Adrenal gland (tissue), 5 donors: ENCODE measurements at regions not wholly inside any gene's neighbourhood (a gene's known extent, or its start where the extent isn't known, plus 50 kb on each side); places are given as distances from the start of the nearest gene placed in this dataset.

Source experiments
- POLR2A ChIP-seq, 2 donors: fragments of 450-650 bp; IDR thresholded peaks; one replicate each; pipeline ENCODE4 v1.6.1; 2017; ENCODE audit warnings: antibody characterized with exemption in 2 of 2, mild to moderate bottlenecking in 2 of 2, moderate library complexity in 1 of 2
- TF ChIP-seq, protein P1 (sequence below), 6 experiments: fragments of 450-650 bp in 4 of 6; fragments of 200-600 bp in 2 of 6; sonication (generic) in 1 of 6; IDR thresholded peaks; 1 replicate in 5 of 6; 2 replicates in 1 of 6; pipeline versions ENCODE4 v1.5.1 to v1.8.0; 2016 to 2021; ENCODE audit warnings: antibody characterized with exemption in 6 of 6, mild to moderate bottlenecking in 2 of 6, moderate library complexity in 1 of 6
- donor health status: DM: no; HTN: no; CAD: no.

DNA sequence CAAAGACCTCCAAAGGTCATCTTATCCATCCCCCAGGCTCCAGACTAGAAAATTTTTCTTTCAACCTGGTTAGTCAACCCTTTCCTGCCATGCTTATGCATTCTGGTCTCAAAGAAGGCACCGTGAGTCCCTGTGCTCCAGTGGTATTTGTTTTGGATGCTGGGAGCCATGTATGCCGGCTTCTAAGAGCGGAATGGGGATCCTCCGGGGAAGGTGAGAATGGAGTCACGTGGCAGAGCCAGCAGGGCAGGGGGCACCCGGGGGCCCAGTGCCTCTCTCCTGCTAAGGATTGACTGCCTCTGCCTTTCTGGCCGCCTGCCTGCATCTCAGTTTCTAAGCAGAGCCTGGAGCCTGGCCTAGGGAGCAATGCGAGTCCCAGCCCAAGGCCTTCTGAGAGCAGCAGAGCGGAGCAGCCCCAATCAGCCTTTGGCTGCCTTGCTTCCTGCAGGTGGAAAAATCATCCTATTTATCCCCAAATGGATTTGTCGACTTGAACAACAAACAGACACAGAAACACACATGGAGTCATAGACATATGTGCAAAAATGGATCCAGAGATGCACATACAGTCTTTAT lies 141.0 kb downstream of the PJA1 start:
- no peak for TF ChIP-seq POLR2A (IDR thresholded peaks at IDR 0.05)
- TF ChIP-seq, protein P1, sequence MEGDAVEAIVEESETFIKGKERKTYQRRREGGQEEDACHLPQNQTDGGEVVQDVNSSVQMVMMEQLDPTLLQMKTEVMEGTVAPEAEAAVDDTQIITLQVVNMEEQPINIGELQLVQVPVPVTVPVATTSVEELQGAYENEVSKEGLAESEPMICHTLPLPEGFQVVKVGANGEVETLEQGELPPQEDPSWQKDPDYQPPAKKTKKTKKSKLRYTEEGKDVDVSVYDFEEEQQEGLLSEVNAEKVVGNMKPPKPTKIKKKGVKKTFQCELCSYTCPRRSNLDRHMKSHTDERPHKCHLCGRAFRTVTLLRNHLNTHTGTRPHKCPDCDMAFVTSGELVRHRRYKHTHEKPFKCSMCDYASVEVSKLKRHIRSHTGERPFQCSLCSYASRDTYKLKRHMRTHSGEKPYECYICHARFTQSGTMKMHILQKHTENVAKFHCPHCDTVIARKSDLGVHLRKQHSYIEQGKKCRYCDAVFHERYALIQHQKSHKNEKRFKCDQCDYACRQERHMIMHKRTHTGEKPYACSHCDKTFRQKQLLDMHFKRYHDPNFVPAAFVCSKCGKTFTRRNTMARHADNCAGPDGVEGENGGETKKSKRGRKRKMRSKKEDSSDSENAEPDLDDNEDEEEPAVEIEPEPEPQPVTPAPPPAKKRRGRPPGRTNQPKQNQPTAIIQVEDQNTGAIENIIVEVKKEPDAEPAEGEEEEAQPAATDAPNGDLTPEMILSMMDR (IDR thresholded peaks at IDR 0.05): no peak
